Osteoblast (primary cell): ENCODE measurements at regions not wholly inside any gene's neighbourhood (a gene's known extent, or its start where the extent isn't known, plus 50 kb on each side); places are given as distances from the start of the nearest gene placed in this dataset.

Source experiments
- DNase-seq: peaks from one replicate; pipeline ENCODE4 v3.0.0; 2011; ENCODE audit warnings: low spot score, mixed read lengths; ENCODE audit not compliant: insufficient read length; ENCODE audit errors: missing footprints
- H2AFZ ChIP-seq: 2 replicates; pipeline ENCODE4 v1.6.0; 2011; ENCODE audit warnings: mild to moderate bottlenecking, low read length
- H3K27ac ChIP-seq: 2 replicates; pipeline ENCODE4 v1.5.1; 2011; ENCODE audit warnings: mild to moderate bottlenecking, low read depth, low read length, moderate library complexity
- H3K27me3 ChIP-seq: 2 replicates; pipeline ENCODE4 v1.6.0; 2012; ENCODE audit warnings: mild to moderate bottlenecking, control low read depth, inconsistent platforms, low read length, moderate library complexity; ENCODE audit not compliant: insufficient read depth
- H3K36me3 ChIP-seq: 2 replicates; pipeline ENCODE4 v1.5.1; 2011; ENCODE audit warnings: mild to moderate bottlenecking, low read length, control low read depth, moderate library complexity; ENCODE audit not compliant: insufficient read depth
- H3K4me1 ChIP-seq: 2 replicates; pipeline ENCODE4 v1.5.1; 2011; ENCODE audit warnings: mild to moderate bottlenecking, low read length, control low read depth, moderate library complexity; ENCODE audit not compliant: insufficient read depth
- H3K4me2 ChIP-seq: 2 replicates; pipeline ENCODE4 v1.6.0; 2011; ENCODE audit warnings: mild to moderate bottlenecking, low read length; ENCODE audit not compliant: insufficient read depth
- H3K4me3 ChIP-seq: fragments of 200-600 bp; sonication (generic); 3 replicates; pipeline ENCODE4 v1.5.1; 2012; ENCODE audit warnings: mild to moderate bottlenecking, low read length, inconsistent platforms; ENCODE audit not compliant: insufficient read depth
- H3K79me2 ChIP-seq: 2 replicates; pipeline ENCODE4 v1.6.0; 2012; ENCODE audit warnings: mild to moderate bottlenecking, low read length, control low read depth, inconsistent platforms; ENCODE audit not compliant: insufficient read depth
- H3K9me3 ChIP-seq: 2 replicates; pipeline ENCODE4 v1.5.1; 2011; ENCODE audit warnings: low read depth, low read length, control low read depth
- H4K20me1 ChIP-seq: 2 replicates; pipeline ENCODE4 v1.6.0; 2012; ENCODE audit warnings: mild to moderate bottlenecking, low read length, control low read depth; ENCODE audit not compliant: insufficient read depth
- CTCF ChIP-seq: IDR thresholded peaks from 2 replicates; pipeline ENCODE4 v1.5.1; 2011; ENCODE audit warnings: mild to moderate bottlenecking, low read depth, low read length, moderate library complexity; ENCODE audit errors: extremely low read depth

GRCh38 chr10:109451879-109452278 lies 471.4 kb downstream of the XPNPEP1 start:
- H3K4me2 ChIP-seq, result no peak overlapping the region

GRCh38 chr10:109450702-109451101 lies 472.6 kb downstream of the XPNPEP1 start:
- Histone ChIP-seq H3K36me3 (no peaks in the 10 kb centered on the region), H3K9me3 (no peaks in the 10 kb centered on the region), H3K79me2 (no peaks in the 10 kb centered on the region), H3K4me3 (no peak overlapping the region), H4K20me1 (no peaks in the 10 kb centered on the region), H2AFZ (no peak overlapping the region), H3K27me3 (no peaks in the 10 kb centered on the region), H3K4me1 (no peaks in the 10 kb centered on the region), H3K27ac (no peak overlapping the region), H3K4me2 (no peak overlapping the region)
- TF ChIP-seq CTCF, result no peak
- DNase-seq, result no peak

More at GRCh38 chr10:109451879-109452278, 471.4 kb downstream of the XPNPEP1 start:
- no peaks in the 10 kb centered on the region for H3K79me2 ChIP-seq
- DNase-seq, result no peak
- no peak for TF ChIP-seq CTCF
- no peak overlapping the region for H3K4me3 ChIP-seq
- H4K20me1 ChIP-seq, result no peaks in the 10 kb centered on the region
- no peaks in the 10 kb centered on the region for H3K27me3 ChIP-seq
- no peak overlapping the region for H3K27ac ChIP-seq
- no peaks in the 10 kb centered on the region for H3K4me1 ChIP-seq
- no peaks in the 10 kb centered on the region for H3K9me3 ChIP-seq
- no peaks in the 10 kb centered on the region for H3K36me3 ChIP-seq
- H2AFZ ChIP-seq, result no peak overlapping the region

GRCh38 chr10:109433434-109433833 lies 489.9 kb downstream of the XPNPEP1 start:
- H3K27ac ChIP-seq, result no peak overlapping the region
- no peak for TF ChIP-seq CTCF
- H3K4me1 ChIP-seq, result no peaks in the 10 kb centered on the region
- no peaks in the 10 kb centered on the region for H3K79me2 ChIP-seq
- no peak for DNase-seq
- H2AFZ ChIP-seq, result no peak overlapping the region
- no peak overlapping the region for H3K4me3 ChIP-seq
- no peaks in the 10 kb centered on the region for H3K9me3 ChIP-seq
- H4K20me1 ChIP-seq, result no peaks in the 10 kb centered on the region
- no peak overlapping the region for H3K4me2 ChIP-seq
- H3K27me3 ChIP-seq, result no peaks in the 10 kb centered on the region
- no peaks in the 10 kb centered on the region for H3K36me3 ChIP-seq

- no peaks in the 10 kb centered on the region for H3K27me3 ChIP-seq
- H3K4me1 ChIP-seq, result no peaks in the 10 kb centered on the region
- H4K20me1 ChIP-seq, result no peaks in the 10 kb centered on the region
- H3K4me3 ChIP-seq, result no peak overlapping the region
- no peak overlapping the region for H3K27ac ChIP-seq
- no peak overlapping the region for H2AFZ ChIP-seq
- DNase-seq, result no peak
- no peaks in the 10 kb centered on the region for H3K79me2 ChIP-seq
- H3K36me3 ChIP-seq, result no peaks in the 10 kb centered on the region
- no peak overlapping the region for H3K4me2 ChIP-seq
- no peak for TF ChIP-seq CTCF
- no peaks in the 10 kb centered on the region for H3K9me3 ChIP-seq
These were observed 491.0 kb downstream of the XPNPEP1 start for GRCh38 chr10:109432281-109432680.
